Skin of body (tissue), 1 donor: ENCODE measurements at regions not wholly inside any gene's neighbourhood (a gene's known extent, or its start where the extent isn't known, plus 50 kb on each side); places are given as distances from the start of the nearest gene placed in this dataset.
A peak's percentile ranks its signal among the peaks of the same experiment; 100 is the strongest.

Source experiments
- DNase-seq: peaks from one replicate; lab custom pipeline; 2025; lab: John Stamatoyannopoulos, UW

DNA sequence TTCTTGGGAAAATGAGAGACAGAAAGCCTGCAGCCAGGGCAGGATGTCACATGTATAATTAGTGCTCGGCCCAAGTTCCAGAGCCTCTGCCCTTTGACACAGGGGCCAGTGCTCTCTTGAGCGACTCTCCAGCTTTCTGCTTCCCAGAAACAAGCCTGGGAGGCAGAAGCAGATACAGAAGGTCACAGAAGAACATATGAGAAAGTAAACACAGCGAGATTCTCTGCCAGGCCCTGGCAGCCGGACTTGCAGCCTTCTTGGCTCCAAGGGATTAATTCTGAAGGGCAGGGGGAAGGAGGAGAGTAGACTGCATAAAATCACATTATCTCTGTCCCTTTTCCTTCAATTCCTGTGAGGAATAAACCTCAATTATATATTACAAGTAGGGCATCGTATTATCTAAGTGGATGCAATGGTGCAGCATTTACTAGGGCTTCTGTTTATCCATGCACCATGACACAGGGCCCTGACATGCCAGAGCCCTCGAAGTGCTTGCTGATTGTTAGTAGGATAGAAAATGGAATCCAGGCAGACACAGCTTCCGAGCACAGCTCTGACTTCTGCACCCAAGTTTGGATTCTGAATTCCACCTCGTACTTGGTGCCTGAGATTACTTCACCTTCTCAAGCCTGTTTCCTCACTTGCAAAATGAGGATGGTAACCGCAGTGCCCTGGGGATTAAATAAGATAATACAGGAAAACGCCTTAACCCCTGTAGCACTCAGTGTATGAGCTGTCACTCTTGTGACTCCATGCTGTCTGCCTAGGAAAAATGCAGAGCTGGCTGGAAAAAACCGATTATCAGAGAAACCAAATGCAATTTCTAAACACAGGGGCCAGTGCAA is 536.5 kb downstream of the TNS3 start:
- DNase-seq = no peak

- no peak for DNase-seq
Observed at GRCh38 chr7:47044625-47045024, 537.3 kb downstream of the TNS3 start.

GRCh38 chr7:47043304-47043703 is 538.6 kb downstream of the TNS3 start:
- no peak for DNase-seq

DNA sequence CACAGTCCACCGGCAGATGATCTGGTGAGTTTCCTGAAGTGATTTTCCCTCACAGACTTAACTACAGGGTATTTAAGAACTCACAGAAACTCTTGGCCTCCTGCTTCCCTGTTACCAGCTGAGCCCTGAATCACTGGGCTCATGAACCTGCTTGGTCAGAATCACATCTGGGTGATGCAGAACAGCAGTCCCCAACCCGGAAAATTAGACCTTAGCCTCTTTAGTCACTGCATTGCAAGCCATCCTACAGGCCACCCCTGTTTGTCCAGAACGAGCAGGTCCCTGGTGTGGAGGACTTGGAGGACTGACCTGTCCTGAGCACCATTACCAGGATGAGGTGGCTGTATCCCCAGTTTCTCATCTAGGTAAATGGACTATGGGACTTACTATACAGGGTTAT is 539.2 kb downstream of the TNS3 start:
- no peak for DNase-seq

DNA sequence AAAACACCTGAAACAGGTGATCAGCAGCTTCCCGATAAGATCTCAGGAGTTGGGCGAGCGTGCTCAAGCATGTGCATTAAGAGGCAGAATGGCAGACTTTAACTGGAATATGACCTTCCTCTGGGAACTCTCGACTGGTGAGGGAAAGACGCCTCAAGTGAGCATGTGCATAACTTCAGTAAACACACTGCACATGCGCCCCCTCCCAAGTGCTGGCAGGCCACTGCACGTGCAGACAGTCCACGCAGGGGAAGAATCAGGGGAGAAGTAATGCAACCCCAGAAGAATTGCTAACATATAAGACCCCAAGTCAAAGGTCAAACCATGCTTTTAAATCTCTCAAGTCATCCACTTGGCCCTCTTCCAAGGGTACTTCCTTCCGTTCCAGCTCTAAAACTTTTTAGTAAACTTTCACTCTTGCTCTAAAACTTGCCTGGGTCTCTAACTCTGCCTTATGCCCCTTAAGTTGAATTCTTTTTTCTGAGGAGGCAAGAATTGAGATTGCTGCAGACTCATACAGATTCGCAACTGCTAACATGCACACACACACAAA is 541.0 kb downstream of the TNS3 start:
- DNase-seq = no peak

- peak; percentile 87 for DNase-seq
Observed at GRCh38 chr7:47039904-47040303, 542.0 kb downstream of the TNS3 start.

GRCh38 chr7:47039089-47039648 is 542.7 kb downstream of the TNS3 start:
- DNase-seq = no peak

DNA sequence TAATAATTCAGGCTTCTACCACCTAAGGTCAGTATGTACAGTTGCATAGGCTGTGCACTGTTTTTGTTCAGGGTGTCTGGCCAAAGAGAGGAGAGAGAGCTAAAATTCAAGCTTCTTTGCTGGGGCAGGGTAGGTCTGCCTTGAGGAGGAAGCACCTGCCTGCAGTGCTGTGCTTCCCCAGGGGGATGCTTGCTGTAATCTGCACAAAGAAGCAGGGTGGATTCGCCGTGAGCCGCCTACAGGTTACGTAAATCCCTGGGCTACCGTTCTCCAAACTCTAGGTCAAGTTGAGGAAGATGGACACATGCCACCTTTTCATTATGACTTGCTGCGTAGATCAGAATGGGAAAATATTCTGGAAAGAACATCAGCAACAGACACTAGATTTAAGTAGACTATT is 543.3 kb downstream of the TNS3 start:
- no peak for DNase-seq

GRCh38 chr7:47037607-47038006 is 544.3 kb downstream of the TNS3 start:
- no peak for DNase-seq

DNA sequence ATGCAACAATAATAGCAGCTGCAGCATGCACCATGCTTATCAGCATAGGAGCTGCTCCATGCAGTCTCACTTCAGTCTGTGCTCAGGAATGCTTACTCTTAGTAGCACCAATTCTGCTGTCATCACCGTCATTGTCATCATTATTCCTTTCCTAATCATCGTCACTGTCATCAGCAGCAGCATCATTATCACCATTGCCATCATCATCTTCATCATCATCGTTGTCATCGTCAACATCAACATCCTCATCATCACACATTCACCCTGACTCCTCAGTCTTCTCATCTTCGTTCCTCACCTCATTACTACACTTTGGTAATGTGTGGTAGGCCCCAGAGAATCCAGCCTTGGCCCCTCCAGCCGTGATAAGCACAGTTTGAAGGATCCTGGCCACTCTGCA is 545.0 kb downstream of the TNS3 start:
- DNase-seq = no peak

DNA sequence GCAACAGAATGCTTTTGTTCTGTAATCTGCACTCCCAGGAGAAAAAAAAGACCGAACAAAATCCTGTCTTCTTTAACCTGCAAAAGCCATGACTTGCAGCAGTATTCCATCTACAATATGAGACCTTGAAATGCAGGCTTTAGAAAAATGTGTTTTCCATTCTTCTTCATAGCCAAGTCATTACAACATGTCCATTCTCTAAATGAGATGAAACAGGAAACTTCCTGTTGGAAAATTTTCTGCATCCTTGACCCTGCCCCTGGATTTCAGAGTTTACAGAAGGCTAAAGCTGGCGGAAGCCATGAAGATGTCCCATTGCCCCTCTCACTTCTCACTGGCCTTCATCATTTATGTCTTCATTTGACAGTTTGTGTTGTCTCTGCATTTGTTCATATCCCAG is 546.4 kb downstream of the TNS3 start:
- peak; percentile 44 for DNase-seq

DNA sequence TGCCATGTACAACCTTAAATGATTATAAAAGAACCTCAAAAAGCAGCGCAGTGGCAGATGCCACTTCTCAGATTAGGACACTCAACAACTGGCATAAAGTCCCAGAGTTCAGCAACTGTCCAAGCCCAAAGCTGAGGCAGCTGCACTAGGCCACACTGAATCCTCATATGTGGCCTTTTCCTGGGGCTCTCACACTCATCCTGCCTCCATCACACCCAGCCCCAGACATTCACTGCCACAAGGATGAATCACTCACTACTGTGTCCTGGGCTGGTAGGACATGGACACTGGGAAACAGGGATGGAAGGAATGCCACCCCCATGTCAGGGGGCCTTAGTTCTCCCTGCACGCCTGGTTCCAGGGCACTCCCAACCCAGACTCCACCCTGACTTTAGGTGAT is 547.7 kb downstream of the TNS3 start:
- no peak for DNase-seq

- peak; percentile 84 for DNase-seq
Observed at GRCh38 chr7:47032536-47032908, 549.4 kb downstream of the TNS3 start.

GRCh38 chr7:47031786-47032535 is 550.0 kb downstream of the TNS3 start:
- peak; percentile 96 for DNase-seq

DNA sequence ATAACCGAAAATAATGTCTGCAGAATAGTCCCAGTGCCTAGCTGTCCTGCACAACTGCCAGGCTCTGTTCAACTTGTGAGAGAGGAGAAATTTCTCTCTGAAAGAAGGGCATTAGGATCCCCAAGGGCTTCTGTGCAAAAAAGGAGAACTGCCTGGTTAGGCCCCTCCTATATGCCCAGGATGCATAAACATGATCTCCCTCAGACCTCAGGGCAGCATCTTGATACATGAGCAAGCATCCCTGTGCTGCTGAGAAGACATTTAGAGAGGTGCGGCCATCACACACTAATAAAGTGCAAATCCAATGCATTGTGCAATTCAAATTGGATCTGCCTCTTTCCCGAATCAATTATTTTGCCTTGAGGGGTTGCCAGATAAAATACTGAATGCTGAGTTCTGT is 553.6 kb downstream of the TNS3 start:
- no peak for DNase-seq

DNA sequence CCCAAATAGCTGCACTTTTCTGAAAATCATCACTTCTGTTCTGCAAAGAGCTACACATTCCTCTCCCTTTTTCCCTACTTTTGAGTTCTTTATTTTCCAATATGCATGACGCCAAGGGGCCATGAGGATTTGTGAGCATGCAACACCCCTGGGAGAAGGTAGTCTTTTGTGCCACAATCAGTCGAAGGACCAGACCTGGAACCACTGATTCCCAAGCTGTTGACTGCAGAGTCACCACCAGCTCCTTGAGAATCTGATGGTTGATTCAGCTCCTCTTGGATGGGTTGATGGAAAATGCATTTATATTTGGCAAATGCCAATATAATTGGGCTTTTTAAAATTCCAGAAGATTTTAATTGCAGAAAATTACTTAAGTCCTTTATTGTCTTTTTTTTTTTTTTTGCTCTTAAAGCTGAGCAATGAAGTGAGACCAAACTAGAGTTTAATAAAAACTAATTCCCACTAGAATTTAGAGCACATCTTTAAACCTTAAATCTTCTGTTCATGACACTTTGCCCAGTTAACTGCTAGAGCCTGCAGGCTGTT is 554.1 kb downstream of the TNS3 start:
- peak; percentile 83 for DNase-seq

- peak; percentile 63 for DNase-seq
Observed at GRCh38 chr7:47026780-47027361, 555.0 kb downstream of the TNS3 start.

DNA sequence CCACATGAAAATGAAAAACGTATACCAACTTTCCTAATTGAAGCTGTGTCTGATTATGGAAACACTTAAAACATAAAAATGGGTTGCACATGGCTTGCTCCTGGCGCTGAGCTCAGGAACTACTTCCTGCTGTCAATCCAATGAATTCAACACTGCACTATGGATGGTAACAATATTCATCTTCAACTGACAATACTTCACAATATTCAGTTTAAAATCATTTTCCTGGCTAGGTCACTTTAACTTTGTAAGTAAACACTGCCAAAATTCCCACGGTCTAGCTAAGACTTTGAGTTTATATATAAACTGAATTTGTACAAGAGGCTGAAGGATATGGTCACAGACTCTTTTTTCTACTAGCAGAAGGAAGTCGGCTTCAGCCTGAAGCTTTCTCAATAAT is 556.9 kb downstream of the TNS3 start:
- DNase-seq = peak; percentile 79

DNA sequence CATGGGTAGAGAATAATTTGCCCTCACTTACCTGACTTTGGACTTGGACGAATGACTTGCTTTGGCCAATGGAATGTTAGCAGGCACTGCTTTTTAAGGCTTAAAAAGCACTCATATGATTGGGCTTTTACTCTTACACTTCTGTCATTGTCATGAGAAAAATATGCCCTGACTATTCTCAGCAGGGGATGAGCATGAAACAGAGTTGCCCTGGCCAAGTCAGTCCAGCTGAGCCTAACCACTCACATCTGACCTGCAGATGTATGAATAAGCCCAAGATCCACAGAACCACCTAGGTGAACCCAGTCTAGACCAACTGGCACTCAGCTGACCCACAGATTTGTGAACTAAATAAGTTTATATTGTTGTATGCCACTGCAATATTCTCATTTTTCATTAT is 573.5 kb downstream of the TNS3 start:
- DNase-seq = no peak

DNA sequence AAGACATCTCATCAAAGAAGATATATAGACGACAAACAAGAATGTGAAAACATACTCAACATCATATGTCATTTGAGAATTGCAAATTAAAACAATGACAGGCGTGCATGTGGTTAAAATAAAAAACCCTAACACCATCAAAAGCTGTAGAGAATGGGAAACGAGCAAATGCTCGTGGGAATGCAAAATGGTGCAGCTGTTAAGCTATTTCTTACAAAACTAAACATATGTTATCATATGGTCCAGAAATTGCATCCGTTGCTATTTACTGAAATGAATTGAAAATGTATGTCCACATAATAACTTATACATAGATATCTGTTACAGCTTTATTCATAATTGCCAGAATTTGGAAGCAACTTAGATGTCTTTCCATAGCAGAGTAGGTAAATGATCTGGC is 574.4 kb downstream of the TNS3 start:
- DNase-seq = peak; percentile 91

GRCh38 chr7:47000561-47000960 is 581.4 kb downstream of the TNS3 start:
- no peak for DNase-seq

DNA sequence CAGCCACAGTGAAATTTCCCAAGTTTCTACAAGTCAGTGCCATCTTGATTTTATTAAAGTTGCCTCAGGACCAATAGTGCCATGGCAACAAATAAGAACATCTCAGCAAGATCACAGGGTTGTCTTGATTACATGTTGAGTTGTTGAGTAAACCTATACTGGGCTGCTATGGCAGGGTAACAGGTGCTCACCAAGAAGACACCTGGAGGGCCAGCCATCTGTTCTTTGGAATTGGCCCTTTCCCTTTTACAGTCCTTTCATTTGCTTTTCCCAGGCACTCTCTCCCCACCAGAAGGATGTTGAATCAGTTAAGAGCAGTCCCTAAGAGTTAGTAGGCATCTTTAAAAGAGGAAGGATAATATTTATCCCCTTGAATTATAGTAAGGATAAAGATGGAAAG is 582.0 kb downstream of the TNS3 start:
- DNase-seq = no peak
